GM12873 (cell line): ENCODE measurements at regions not wholly inside any gene's neighbourhood (a gene's known extent, or its start where the extent isn't known, plus 50 kb on each side); places are given as distances from the start of the nearest gene placed in this dataset.

Experiments
- CTCF ChIP-seq: IDR thresholded peaks from 2 replicates; pipeline ENCODE4 v1.5.1; 2012; ENCODE audit warnings: low read depth, mild to moderate bottlenecking, moderate library complexity, low read length, control low read depth; ENCODE audit not compliant: insufficient read depth; ENCODE audit errors: missing control alignments

- TF ChIP-seq CTCF, result no peak
Measured at GRCh38 chr6:121811106-121811505, 375.7 kb downstream of the GJA1 start.

GRCh38 chr6:121816361-121816760, 380.9 kb downstream of the GJA1 start:
- TF ChIP-seq CTCF, result no peak

- no peak for TF ChIP-seq CTCF
Measured at GRCh38 chr6:121816906-121817540, 381.6 kb downstream of the GJA1 start.

- no peak for TF ChIP-seq CTCF
Measured at GRCh38 chr6:121823437-121823851, 388.0 kb downstream of the GJA1 start.

- no peak for TF ChIP-seq CTCF
Measured at GRCh38 chr6:121826156-121826810, 390.8 kb downstream of the GJA1 start.

GRCh38 chr6:121828146-121828886, 392.9 kb downstream of the GJA1 start:
- no peak for TF ChIP-seq CTCF

- TF ChIP-seq CTCF, result no peak
Measured at GRCh38 chr6:121830736-121831135, 395.3 kb downstream of the GJA1 start.
